ENCODE measurements at regions not wholly inside any gene's neighbourhood (a gene's known extent, or its start where the extent isn't known, plus 50 kb on each side); places are given as distances from the start of the nearest gene placed in this dataset.

DNA sequence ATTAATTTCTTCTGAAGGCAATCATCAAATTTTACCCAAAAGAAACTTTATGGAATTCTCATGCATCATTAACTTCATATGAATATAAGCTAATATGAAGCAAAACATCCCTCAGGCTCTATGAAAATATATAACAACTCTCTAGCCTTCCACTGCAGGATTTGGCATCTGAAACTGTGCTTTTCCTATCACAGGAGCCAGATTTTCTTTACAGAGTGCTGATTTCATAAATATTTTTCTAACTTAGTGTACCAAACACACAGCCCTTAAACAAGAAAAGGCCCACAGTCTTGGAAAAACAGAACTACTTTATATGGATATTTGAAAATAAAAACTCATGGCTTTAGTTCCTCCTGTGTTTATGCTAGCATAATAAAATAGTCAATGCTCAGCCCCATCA lies 559.5 kb upstream of the CHRM3 start:
- Histone ChIP-seq H3K4me1 (ENCODE audit: insufficient read depth, low read length) (no peaks in the 10 kb centered on the region), H3K36me3 (ENCODE audit: insufficient read depth, low read length) (no peaks in the 10 kb centered on the region), H2AFZ (ENCODE audit: low read depth, low read length) (no peak overlapping the region), H3K4me2 (ENCODE audit: insufficient read depth, low read length) (no peak overlapping the region), H3K27me3 (ENCODE audit: insufficient read depth, low read length, poor library complexity) (no peaks in the 10 kb centered on the region), H3K9me3 (ENCODE audit: insufficient read depth, low read length, severe bottlenecking) (peaks cover 6% of the 10 kb centered on the region), H4K20me1 (ENCODE audit: insufficient read depth, low read length) (no peaks in the 10 kb centered on the region), H3K4me3 (ENCODE audit: low read depth in 1 of 2, low read length in 2 of 2) (no peak overlapping the region), H3K79me2 (ENCODE audit: insufficient read depth, low read length) (no peaks in the 10 kb centered on the region), H3K9ac (ENCODE audit: low read depth, low read length) (no peak overlapping the region), H3K27ac (ENCODE audit: low read length) (no peak overlapping the region)
- TF ChIP-seq EZH2 (IDR thresholded peaks at IDR 0.05; ENCODE audit: borderline replicate concordance, low read depth, low read length, severe bottlenecking) = no peak
- TF ChIP-seq, protein P1, sequence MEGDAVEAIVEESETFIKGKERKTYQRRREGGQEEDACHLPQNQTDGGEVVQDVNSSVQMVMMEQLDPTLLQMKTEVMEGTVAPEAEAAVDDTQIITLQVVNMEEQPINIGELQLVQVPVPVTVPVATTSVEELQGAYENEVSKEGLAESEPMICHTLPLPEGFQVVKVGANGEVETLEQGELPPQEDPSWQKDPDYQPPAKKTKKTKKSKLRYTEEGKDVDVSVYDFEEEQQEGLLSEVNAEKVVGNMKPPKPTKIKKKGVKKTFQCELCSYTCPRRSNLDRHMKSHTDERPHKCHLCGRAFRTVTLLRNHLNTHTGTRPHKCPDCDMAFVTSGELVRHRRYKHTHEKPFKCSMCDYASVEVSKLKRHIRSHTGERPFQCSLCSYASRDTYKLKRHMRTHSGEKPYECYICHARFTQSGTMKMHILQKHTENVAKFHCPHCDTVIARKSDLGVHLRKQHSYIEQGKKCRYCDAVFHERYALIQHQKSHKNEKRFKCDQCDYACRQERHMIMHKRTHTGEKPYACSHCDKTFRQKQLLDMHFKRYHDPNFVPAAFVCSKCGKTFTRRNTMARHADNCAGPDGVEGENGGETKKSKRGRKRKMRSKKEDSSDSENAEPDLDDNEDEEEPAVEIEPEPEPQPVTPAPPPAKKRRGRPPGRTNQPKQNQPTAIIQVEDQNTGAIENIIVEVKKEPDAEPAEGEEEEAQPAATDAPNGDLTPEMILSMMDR (IDR thresholded peaks at IDR 0.05; ENCODE audit: borderline replicate concordance, extremely low read depth, low read length, poor library complexity, severe bottlenecking) = no peak
- no peak for ATAC-seq (ENCODE audit: insufficient read depth, low read depth)
- DNase-seq = no peak

DNA sequence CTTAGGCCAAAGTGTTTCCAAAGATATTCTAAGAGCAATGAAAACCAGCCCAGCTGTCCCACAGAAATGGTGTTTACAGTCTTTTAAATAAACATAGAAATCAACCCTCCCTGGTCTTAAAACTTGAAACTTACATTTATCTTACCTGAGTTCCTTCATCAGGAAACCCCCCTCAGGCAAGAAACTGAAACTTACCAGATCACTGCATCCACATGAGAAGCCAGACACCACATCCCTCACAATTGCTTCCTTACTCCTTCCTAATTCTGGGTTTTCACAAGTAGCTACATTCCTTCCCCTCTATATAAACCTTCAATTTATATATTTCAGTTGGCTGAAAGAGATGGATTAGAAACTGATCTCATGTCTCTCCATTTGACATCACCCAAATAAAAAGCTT lies 563.0 kb upstream of the CHRM3 start:
- H3K4me1 ChIP-seq (ENCODE audit: insufficient read depth, low read length) = no peaks in the 10 kb centered on the region
- no peak overlapping the region for H3K9ac ChIP-seq (ENCODE audit: low read depth, low read length)
- H2AFZ ChIP-seq (ENCODE audit: low read depth, low read length) = no peak overlapping the region
- no peak overlapping the region for H3K4me3 ChIP-seq (ENCODE audit: low read depth in 1 of 2, low read length in 2 of 2)
- DNase-seq = no peak
- no peak overlapping the region for H3K4me2 ChIP-seq (ENCODE audit: insufficient read depth, low read length)
- TF ChIP-seq, protein P1 (IDR thresholded peaks at IDR 0.05; ENCODE audit: borderline replicate concordance, extremely low read depth, low read length, poor library complexity, severe bottlenecking) = no peak
- TF ChIP-seq EZH2 (IDR thresholded peaks at IDR 0.05; ENCODE audit: borderline replicate concordance, low read depth, low read length, severe bottlenecking) = no peak
- H3K9me3 ChIP-seq (ENCODE audit: insufficient read depth, low read length, severe bottlenecking) = no peaks in the 10 kb centered on the region
- no peaks in the 10 kb centered on the region for H3K36me3 ChIP-seq (ENCODE audit: insufficient read depth, low read length)
- no peaks in the 10 kb centered on the region for H3K27me3 ChIP-seq (ENCODE audit: insufficient read depth, low read length, poor library complexity)
- no peaks in the 10 kb centered on the region for H4K20me1 ChIP-seq (ENCODE audit: insufficient read depth, low read length)
- no peak overlapping the region for H3K27ac ChIP-seq (ENCODE audit: low read length)
- no peak for ATAC-seq (ENCODE audit: insufficient read depth, low read depth)
- H3K79me2 ChIP-seq (ENCODE audit: insufficient read depth, low read length) = no peaks in the 10 kb centered on the region

DNA sequence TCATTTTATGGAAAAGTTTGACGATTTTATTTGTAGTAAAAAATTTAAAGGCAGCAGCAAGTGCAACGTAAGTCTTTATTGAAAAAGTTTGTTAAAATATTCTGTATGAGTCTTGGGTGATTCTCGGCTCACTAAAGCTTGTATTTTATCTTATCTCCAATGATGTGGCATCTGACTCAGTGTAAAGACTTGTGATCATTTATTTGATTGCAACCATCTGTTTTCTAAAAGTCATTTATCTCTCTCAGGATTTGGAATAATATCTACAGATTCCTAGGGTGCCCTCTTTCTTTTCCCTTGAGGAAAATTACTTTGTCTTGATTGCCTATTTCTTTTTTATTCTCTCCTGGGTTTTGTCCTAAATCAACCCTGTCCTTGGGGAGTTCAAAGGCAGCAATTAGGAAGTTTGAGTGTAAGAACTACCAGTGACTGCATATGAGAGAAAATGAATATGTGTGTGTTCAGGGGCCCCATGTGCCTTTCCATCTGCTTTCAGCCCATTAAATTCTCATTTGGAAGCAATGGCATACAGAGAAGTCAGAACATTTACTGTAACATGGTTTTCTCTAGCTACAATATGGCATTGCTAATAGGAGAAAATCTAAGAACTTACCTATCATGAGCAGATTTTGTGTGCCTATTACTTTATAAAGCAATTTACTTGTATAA lies 575.0 kb upstream of the CHRM3 start:
- no peak overlapping the region for H3K4me2 ChIP-seq (ENCODE audit: insufficient read depth, low read length)
- H4K20me1 ChIP-seq (ENCODE audit: insufficient read depth, low read length) = no peaks in the 10 kb centered on the region
- no peak overlapping the region for H3K27ac ChIP-seq (ENCODE audit: low read length)
- H2AFZ ChIP-seq (ENCODE audit: low read depth, low read length) = no peak overlapping the region
- ATAC-seq (ENCODE audit: insufficient read depth, low read depth) (no peak), DNase-seq (no peak)
- no peaks in the 10 kb centered on the region for H3K36me3 ChIP-seq (ENCODE audit: insufficient read depth, low read length)
- H3K4me3 ChIP-seq (ENCODE audit: low read depth in 1 of 2, low read length in 2 of 2) = no peak overlapping the region
- no peak for TF ChIP-seq EZH2 (IDR thresholded peaks at IDR 0.05; ENCODE audit: borderline replicate concordance, low read depth, low read length, severe bottlenecking)
- TF ChIP-seq, protein P1 (IDR thresholded peaks at IDR 0.05; ENCODE audit: borderline replicate concordance, extremely low read depth, low read length, poor library complexity, severe bottlenecking) = no peak
- H3K9ac ChIP-seq (ENCODE audit: low read depth, low read length) = no peak overlapping the region
- no peaks in the 10 kb centered on the region for H3K4me1 ChIP-seq (ENCODE audit: insufficient read depth, low read length)
- H3K27me3 ChIP-seq (ENCODE audit: insufficient read depth, low read length, poor library complexity) = no peaks in the 10 kb centered on the region
- H3K79me2 ChIP-seq (ENCODE audit: insufficient read depth, low read length) = no peaks in the 10 kb centered on the region
- H3K9me3 ChIP-seq (ENCODE audit: insufficient read depth, low read length, severe bottlenecking) = no peaks in the 10 kb centered on the region

Data from DND-41 (cell line).